ENCODE measurements at regions not wholly inside any gene's neighbourhood (a gene's known extent, or its start where the extent isn't known, plus 50 kb on each side); places are given as distances from the start of the nearest gene placed in this dataset.
"Not testable (repeated sequence)": the region's sequence is repeated elsewhere in the genome, so short reads cannot be mapped to it uniquely, and the experiment has no call there.

DNA sequence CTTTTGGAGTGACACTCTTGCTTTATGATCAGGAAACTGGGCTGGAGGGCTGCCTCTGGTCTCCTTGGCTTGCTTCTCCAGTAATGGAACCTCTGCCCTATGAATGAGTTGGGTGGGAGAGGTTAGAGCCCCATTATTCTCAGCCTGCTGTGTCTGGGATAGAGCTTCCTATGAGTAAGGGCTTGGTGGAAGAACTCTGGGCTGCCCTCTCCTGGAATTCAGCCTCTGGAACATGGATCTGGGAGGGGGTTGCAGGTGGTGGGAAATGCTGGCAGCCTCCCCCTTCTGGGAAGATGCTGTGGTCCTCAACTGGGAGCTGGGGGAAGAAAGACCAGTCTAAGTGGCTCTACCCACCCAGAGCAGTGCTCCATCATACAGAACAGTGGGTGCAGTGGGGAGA, 81.8 kb upstream of the SYN3 start:
- DNase-seq, result no peak

DNA sequence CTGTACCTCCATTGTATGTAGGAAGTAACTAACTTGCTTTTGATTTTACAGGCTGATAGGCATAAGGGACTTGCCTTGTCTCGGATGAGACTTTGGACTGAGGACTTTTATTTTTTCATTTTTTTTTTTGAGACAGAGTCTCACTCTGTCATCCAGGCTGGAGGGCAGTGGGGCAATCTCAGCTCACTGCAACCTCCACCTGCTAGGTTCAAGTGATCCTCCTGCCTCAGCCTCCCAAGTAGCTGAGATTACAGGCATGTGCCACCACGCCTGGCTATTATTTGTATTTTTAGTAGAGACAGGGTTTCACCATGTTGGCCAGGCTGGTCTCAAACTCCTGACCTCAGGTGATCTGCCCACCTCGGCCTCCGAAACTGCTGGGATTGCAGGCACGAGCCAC, 80.2 kb upstream of the SYN3 start:
- DNase-seq, result not testable (repeated sequence)

DNA sequence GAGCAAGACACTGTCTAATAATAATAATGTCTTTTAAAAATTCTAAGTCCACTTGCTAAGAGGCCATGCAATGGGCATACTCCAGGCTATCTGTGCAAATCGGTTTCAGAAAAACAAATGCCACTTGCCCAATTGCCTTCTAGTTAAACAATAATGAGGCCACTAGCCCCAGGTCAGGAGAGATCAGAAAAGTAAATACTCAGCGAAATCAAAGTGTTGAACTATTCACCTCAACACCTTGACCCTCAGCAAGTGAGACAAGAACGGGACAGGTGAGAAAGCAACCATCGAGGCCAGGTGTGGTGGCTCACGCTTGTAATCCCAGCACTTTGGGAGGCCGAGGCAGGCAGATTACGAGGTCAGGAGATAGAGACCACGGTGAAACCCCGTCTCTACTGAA, 72.3 kb upstream of the SYN3 start:
- DNase-seq, result no peak

DNA sequence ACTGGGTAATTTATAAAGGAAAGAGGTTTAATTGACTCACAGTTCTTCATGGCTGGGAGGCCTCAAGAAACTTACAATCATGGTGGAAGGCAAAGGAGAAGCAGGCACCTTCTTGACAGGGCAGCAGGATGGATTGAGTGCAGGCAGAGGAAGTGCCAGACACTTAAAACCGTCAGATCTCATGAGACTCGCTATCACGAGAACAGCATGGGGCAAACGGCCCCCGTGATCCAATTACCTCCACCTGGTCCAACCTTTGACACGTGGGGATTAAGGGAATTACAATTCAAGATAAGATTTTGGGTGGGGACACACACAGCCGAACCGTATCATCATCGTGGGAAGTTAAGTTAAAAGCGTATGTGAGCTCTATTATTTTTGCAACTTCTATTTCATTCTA, 71.4 kb upstream of the SYN3 start:
- no peak for DNase-seq

DNA sequence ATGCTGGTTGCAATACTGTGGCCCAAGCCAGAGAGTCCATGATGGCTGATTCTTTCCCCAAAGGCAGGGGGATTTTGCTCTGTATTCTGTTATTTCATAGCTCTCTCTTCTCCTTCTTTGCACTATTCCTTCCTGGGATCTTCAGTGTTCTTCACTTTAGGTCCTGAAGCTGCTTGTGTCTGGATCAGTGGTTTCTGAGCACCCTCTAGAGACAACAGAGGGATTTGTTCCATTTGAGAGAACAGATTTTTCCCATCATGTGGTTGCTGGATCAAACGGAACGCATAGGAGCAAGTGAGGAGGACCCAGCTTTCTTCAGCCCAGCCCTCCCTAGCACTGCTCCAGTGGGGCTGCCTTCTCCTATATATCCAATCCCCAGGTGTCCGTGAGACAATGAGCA, 68.7 kb upstream of the SYN3 start:
- DNase-seq, result no peak

DNA sequence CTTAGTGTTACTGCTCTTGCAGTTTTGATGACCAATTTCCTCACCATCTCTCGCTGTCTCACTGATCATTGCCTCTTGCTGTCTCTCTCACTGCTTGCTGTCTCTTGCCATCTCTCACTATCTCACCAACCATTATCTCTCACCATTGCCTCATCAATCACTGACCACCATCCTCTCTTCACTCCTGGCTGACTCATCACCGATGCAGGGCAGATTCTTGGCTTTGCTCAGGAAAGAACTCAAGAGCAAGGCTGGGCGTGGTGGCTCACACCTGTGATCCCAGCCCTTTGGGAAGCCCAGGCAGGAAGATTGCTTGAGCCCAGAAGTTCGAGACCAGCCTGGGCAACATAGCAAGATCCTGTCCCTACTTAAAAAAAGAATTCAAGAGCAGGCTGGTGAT, 66.3 kb upstream of the SYN3 start:
- no peak for DNase-seq

DNA sequence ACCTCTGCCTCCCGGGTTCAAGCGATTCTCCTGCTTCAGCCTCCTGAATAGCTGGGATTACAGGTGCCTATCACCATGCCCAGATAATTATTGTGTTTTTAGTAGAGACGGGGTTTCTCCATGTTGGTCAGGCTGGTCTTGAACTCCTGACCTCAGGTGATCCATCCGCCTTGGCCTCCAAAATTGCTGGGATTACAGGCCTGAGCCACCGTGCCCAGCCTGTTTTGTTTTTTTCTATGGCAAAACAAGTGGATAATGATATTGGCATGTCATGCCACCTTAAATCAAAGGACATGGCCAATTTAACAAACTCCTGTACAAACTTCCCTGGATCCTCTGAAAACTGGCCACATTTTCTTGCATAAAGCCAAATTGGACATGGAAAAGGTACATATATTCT, 64.3 kb upstream of the SYN3 start:
- not testable (repeated sequence) for DNase-seq

DNA sequence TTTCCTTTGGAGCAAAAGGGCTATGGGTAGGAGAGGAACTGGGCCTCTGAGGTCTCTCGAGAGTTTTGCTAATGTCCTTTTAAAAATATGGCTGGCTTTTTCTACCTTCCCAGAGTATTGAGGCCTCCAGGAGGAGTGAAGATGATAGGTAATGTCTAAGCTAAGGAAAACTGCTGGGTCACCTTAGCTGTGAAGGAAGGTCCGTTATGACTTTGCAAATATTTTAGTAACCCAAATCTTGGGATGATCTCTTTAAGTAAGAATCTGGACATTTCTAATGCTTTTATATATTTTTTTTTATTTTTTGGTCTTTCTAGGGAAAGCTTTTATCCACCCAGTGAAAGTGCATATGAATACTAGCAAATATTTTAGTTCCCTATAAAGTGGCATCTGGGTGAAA, 60.9 kb upstream of the SYN3 start:
- DNase-seq, result no peak

DNA sequence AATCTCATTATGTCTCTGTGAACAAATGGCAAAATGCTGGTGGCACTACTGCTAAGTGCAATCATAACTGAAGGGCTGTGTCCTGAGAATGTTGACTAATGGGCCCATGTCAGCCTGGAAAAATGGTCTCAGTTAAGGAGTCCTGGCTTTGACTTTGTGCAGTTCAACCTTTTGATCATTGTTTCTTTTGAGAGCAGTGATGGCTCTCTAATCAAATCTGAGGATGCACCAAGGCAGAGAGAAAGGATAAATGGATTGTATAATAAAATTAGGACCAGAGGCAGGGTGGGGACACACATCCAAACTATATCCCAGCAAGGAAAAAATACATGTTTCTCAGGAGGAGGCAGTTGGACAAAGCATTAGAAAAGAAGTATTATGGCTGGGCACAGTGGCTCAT, 59.6 kb upstream of the SYN3 start:
- no peak for DNase-seq

DNA sequence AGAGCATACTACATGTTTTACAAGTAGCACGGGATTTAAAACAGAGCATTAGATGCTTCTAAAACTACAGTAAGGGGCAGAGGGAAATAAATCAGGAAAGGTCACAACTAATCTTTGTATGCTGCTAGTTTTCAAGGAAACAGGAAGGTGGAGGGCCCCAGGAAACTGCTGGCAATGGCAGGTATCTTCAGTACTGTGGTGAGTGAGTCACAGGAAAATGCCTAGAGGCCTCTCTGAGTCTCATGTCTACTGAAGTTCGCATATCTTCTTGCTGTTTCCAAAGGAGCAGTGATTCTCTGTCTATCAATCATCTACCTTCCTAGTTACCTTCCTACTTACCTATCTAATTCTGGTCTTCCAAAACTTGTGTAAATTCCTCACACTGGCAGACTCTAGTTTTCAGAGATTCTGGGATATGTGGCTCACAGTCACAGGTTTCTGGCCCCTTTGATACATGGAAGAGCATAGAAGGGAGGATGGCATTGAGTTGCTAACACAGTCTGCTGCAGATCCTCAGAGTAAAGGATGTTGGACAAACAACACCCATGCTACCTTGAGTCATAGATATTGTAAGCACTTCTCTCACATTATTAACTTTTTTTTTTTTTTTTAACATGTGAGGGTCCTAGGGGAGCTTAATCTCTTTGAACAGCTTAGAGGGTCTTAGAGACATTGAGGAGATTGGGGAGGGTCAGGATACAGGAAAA, 58.8 kb upstream of the SYN3 start:
- DNase-seq, result no peak

DNA sequence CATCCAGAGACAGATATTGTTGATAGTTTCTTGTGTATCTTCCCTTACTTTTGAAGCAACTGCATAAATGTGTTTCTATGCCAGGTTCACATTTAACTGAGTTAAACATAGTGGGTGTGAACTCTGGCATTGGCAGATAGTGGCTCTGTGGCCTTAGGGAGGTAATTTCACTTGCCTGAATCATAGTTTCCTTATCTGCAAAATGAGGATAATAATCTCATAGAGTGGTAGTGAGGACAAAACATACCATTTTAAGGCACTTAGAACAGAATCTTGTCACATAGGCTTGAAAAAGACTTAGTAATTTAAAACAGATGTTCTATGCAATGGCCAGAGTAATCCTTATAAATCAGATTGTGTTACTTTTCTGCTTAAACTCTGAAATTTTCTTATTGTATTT, 56.4 kb upstream of the SYN3 start:
- no peak for DNase-seq

DNA sequence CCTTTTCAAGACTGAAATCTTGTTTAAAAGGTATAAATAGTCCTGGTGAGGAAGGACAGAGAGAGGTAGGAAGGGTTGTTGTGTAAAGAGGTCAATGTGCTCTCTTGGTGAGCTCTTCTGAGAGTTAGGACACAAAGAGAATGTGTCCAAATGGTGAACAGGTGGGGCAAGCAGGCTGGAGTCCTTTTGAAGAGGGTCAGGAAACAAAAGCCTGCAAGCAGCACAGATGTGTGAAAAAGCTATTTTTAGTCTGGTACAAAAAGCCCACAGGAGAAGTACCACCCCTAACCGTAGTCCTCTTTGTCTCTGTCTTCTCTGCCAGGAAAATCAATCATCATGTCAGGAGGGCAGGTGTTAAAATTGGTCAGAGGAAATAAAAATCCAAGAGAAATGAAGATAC, 54.4 kb upstream of the SYN3 start:
- no peak for DNase-seq

DNA sequence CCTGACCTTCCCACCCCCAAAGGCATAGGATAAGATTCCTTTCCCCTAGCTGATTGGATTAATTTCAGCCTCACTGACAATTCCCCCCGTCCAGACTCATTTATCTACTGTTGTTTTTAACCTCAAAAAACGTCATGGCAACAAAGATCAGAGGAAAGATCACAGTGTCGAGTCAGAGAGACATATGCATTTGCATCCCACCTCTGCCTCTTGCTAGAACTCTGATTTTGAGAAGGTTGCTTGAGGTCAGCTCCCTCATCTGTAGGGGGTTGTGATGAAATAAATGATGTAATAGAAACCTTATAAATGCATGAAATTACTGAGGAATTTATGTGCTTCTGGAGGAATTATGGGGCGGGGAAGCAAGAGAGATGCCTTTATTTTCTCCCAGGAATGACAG, 53.3 kb upstream of the SYN3 start:
- no peak for DNase-seq

DNA sequence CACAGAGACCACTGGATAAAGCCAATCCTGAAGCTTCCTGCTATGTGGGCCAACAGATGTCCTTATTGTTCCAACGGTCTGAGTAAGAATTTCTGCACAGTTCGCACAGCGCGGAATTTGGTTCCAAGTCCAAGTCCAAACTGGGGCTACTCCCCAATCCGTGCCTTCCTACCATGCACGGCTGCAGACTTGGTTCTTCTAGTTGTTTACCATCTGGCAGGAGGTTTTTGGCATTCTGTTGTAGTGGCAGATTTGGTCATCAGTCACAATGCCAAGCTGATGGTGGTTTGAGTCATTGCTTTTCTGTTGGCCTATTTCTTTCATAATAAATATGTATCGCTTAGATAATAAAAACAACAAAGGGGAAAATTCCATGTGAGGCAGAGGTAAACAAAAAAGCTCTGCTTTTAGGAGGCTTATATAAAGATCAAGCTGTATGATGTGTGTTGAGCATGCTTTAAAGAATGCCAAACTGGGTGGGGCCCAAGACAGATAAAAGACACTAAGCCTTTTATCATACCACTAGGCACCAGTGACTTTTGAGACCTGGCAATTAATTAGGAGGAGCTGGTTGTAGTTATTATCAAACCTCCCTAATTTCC, 52.5 kb upstream of the SYN3 start:
- DNase-seq, result no peak

DNA sequence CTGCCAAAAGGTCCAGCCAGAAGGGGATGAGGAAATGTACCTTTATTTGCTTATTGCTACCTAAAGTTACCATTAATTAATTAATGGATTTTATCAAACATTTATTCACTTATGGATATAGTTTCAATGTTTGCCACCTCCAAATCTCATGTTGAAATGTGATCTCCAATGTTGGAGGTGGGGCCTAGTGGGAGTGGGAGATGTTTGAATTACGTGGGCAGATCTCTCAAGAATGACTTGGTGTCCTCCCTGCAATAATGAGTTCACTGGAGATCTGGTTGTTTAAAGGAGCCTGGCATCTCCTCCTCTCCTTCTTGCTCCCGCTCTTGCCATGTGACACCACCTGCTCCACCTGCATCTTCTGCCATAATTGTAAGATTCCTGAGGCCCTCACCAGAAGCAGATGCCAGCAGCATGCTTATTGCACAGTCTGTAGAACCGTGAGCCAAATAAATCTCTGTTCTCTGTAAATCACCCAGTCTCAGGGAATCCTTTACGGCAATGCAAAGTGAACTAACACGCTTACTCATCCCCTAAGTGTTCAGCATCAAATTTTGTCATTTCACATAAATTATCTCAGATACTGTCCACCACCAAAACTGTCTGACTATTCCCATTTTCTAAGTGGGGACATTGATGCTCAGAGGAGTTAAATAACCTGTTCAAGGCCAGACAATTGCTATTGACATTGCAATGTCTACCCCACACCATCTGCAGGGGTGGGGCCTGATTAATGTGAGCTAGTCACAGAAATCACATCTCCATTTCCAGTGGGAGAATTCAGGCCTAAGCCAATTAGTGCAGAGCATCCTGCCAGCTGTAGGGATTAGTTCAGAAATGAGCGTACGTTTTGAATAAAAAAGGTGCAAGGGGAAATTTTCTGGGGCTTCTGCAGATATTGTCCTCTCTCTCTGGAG, 51.6 kb upstream of the SYN3 start:
- no peak for DNase-seq

DNA sequence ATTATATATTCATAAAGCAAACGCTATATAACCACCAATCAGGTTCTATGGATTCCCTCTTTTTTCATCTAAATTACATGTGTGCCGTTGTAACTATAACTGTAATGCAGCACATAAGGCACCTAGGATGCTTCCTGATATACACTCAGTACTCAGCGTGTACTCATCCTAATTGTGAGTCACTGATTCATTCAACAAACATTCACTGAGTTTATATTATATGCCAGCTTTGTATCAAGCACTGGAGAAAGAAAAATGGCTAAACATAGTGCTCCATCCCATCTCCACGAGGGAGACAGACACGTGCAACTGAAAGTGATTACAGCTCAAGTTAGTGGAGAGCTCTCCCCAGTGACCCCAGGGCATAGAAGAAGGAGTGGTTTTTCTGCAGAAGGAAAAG, 49.9 kb upstream of the SYN3 start:
- no peak for DNase-seq
